Thyroid gland (tissue), 4 donors: ENCODE measurements at regions not wholly inside any gene's neighbourhood (a gene's known extent, or its start where the extent isn't known, plus 50 kb on each side); places are given as distances from the start of the nearest gene placed in this dataset.

ENCODE experiments used
- DNase-seq, 2 donors: peaks; one replicate each; pipeline ENCODE4 v3.0.0-alpha.2; 2019
- H3K27ac ChIP-seq, 3 donors: fragments of 200-600 bp; sonication (generic); 1 replicate in 2 of 3; 2 replicates in 1 of 3; pipeline ENCODE4 v1.5.1; 2016 to 2019; ENCODE audit warnings: mild to moderate bottlenecking in 1 of 3, moderate library complexity in 1 of 3
- H3K27me3 ChIP-seq: fragments of 200-600 bp; sonication (generic); one replicate; pipeline ENCODE4 v1.5.1; 2019
- H3K36me3 ChIP-seq, 2 donors: fragments of 200-600 bp; sonication (generic); one replicate each; pipeline ENCODE4 v1.5.1; 2016 to 2019
- H3K4me1 ChIP-seq, 2 donors: fragments of 200-600 bp; sonication (generic); one replicate each; pipeline ENCODE4 v1.5.1; 2017 to 2019
- H3K4me3 ChIP-seq, 3 donors: fragments of 200-600 bp; sonication (generic); replicated peaks in 1 of 3; 1 replicate in 2 of 3; 2 replicates in 1 of 3; pipeline ENCODE4 v1.5.1; 2016; ENCODE audit warnings: mild to moderate bottlenecking in 1 of 3
- H3K9me3 ChIP-seq: fragments of 200-600 bp; sonication (generic); one replicate; pipeline ENCODE4 v1.5.1; 2017
- CTCF ChIP-seq, 6 experiments: fragments of 200-600 bp in 3 of 6; fragments of 450-650 bp in 3 of 6; sonication (generic) in 3 of 6; IDR thresholded peaks; one replicate each; pipeline ENCODE4 v1.5.1; 2016 to 2019; ENCODE audit warnings: antibody characterized with exemption in 6 of 6, mild to moderate bottlenecking in 2 of 6, inconsistent platforms in 1 of 6, moderate library complexity in 1 of 6
- POLR2A ChIP-seq, 2 donors: fragments of 450-650 bp; IDR thresholded peaks; one replicate each; pipeline ENCODE4 v1.6.1; 2017; ENCODE audit warnings: antibody characterized with exemption in 2 of 2, mild to moderate bottlenecking in 2 of 2, moderate library complexity in 1 of 2
- WGBS, 2 donors: methylation state at CpG; one replicate each; pipeline ENCODE4 v1.1.5; 2017; 5-methylcytosine and 5-hydroxymethylcytosine counted together
- intact Hi-C: fragments of 100-400 bp; cut with DNase I; formaldehyde crosslinking; loops from one replicate; pipeline ENCODE4 v1.15.1; 2023

DNA sequence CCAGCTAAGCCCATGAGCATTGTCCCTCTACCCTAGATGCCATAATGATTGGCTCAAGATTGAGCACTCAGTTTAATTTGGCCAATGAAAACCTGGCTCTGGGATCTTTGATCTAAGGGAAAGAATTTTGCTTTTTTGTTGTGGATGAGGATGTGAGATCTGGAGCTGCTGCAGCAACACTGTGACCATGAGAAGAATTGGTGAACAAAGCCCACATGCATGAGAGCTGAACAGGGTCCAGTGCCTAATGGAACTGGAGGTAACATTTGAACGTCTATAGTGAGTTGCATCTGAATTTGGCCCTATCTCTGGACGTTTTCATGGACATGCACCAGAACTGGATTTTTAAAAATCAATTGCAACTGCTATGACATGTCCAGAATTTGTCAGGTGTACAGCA is 338.6 kb downstream of the AACS start:
- DNase-seq, result no peak
- Histone ChIP-seq H3K36me3 (no peaks in the 10 kb centered on the region), H3K4me3 (no peak overlapping the region), H3K27me3 (no peaks in the 10 kb centered on the region), H3K4me1 (no peaks in the 10 kb centered on the region), H3K27ac (no peak overlapping the region), H3K9me3 (no peaks in the 10 kb centered on the region)
- TF ChIP-seq CTCF (IDR thresholded peaks at IDR 0.05), result no peak
- TF ChIP-seq POLR2A (IDR thresholded peaks at IDR 0.05), result no peak
- 61 to 81% methylated on average over 2 of the region's 2 CpGs for WGBS, 2 donors
- intact Hi-C loops, result no loop called here

GRCh38 chr12:125406131-125406530 is 340.9 kb downstream of the AACS start:
- no peak for TF ChIP-seq CTCF (IDR thresholded peaks at IDR 0.05)
- no peak for TF ChIP-seq POLR2A (IDR thresholded peaks at IDR 0.05)
- intact Hi-C loops, result no loop called here
- Histone ChIP-seq H3K27ac (no peak overlapping the region), H3K4me1 (no peaks in the 10 kb centered on the region), H3K27me3 (no peaks in the 10 kb centered on the region), H3K9me3 (no peaks in the 10 kb centered on the region), H3K36me3 (no peaks in the 10 kb centered on the region), H3K4me3 (no peak overlapping the region)
- 76 to 93% methylated on average over 5 of the region's 5 CpGs for WGBS, 2 donors
- no peak for DNase-seq

GRCh38 chr12:125408718-125409117 is 343.5 kb downstream of the AACS start:
- H3K4me3 ChIP-seq, result no peak overlapping the region
- TF ChIP-seq POLR2A (IDR thresholded peaks at IDR 0.05), result no peak
- TF ChIP-seq CTCF (IDR thresholded peaks at IDR 0.05), result no peak
- H3K27ac ChIP-seq, result no peak overlapping the region
- WGBS, 2 donors, result 84 to 87% methylated on average over 3 of the region's 3 CpGs
- no peaks in the 10 kb centered on the region for H3K27me3 ChIP-seq
- DNase-seq, result no peak
- H3K36me3 ChIP-seq, result no peaks in the 10 kb centered on the region
- no peaks in the 10 kb centered on the region for H3K9me3 ChIP-seq
- no peaks in the 10 kb centered on the region for H3K4me1 ChIP-seq
- intact Hi-C loops, result no loop called here

GRCh38 chr12:125412506-125412905 is 347.3 kb downstream of the AACS start:
- intact Hi-C loops, result no loop called here
- TF ChIP-seq POLR2A (IDR thresholded peaks at IDR 0.05) (no peak), CTCF (IDR thresholded peaks at IDR 0.05) (no peak)
- H3K4me3 ChIP-seq, result no peak overlapping the region

GRCh38 chr12:125417446-125417845 is 352.2 kb downstream of the AACS start:
- Histone ChIP-seq H3K9me3 (no peaks in the 10 kb centered on the region), H3K4me3 (no peak overlapping the region), H3K27me3 (no peaks in the 10 kb centered on the region), H3K4me1 (no peaks in the 10 kb centered on the region), H3K27ac (no peak overlapping the region), H3K36me3 (no peaks in the 10 kb centered on the region)
- no peak for DNase-seq
- no peak for TF ChIP-seq CTCF (IDR thresholded peaks at IDR 0.05)
- intact Hi-C loops, result no loop called here
- 60 to 67% methylated on average over 2 to 3 of the region's 3 CpGs for WGBS, 2 donors

More at GRCh38 chr12:125412506-125412905, 347.3 kb downstream of the AACS start:
- Histone ChIP-seq H3K27ac (no peak overlapping the region), H3K4me1 (no peaks in the 10 kb centered on the region), H3K9me3 (no peaks in the 10 kb centered on the region), H3K27me3 (no peaks in the 10 kb centered on the region), H3K36me3 (no peaks in the 10 kb centered on the region)
- WGBS, 2 donors, result 88 to 89% methylated on average over 11 of the region's 11 CpGs
- DNase-seq, result no peak
